CD14-positive monocyte (primary cell): ENCODE measurements at regions not wholly inside any gene's neighbourhood (a gene's known extent, or its start where the extent isn't known, plus 50 kb on each side); places are given as distances from the start of the nearest gene placed in this dataset.

Experiments
- DNase-seq, 3 donors: peaks; one replicate each; pipeline ENCODE4 v3.0.0-alpha.2; 2011 to 2022
- H2AFZ ChIP-seq: 2 replicates; pipeline ENCODE4 v1.6.0; 2012; ENCODE audit warnings: mild to moderate bottlenecking, low read depth, low read length, inconsistent platforms; ENCODE audit not compliant: insufficient read depth, poor library complexity, severe bottlenecking
- H3K27ac ChIP-seq, 2 donors: 1 replicate in 1 of 2; 2 replicates in 1 of 2; pipeline ENCODE4 v1.5.1; 2012 to 2013; ENCODE audit warnings: low read length in 2 of 2, control low read depth in 1 of 2, inconsistent platforms in 1 of 2, low read depth in 1 of 2, mild to moderate bottlenecking in 1 of 2
- H3K27me3 ChIP-seq, 2 donors: one replicate each; pipeline versions ENCODE4 v1.6.0 to v1.6.1; 2011 to 2013; ENCODE audit warnings: low read length in 2 of 2; ENCODE audit not compliant: control insufficient read depth in 2 of 2, insufficient read depth in 2 of 2
- H3K36me3 ChIP-seq, 2 donors: replicated peaks in 1 of 2; 1 replicate in 1 of 2; 2 replicates in 1 of 2; pipeline versions ENCODE4 v1.5.1 to v1.6.1; 2012 to 2013; ENCODE audit warnings: low read length in 2 of 2, control low read depth in 1 of 2, inconsistent platforms in 1 of 2, mild to moderate bottlenecking in 1 of 2; ENCODE audit not compliant: insufficient read depth in 2 of 2, control insufficient read depth in 1 of 2
- H3K4me1 ChIP-seq, 2 donors: 1 replicate in 1 of 2; 2 replicates in 1 of 2; pipeline versions ENCODE4 v1.5.1 to v1.6.1; 2012 to 2013; ENCODE audit warnings: low read length in 2 of 2, control low read depth in 1 of 2, inconsistent platforms in 1 of 2, mild to moderate bottlenecking in 1 of 2, moderate library complexity in 1 of 2; ENCODE audit not compliant: insufficient read depth in 2 of 2, control insufficient read depth in 1 of 2
- H3K4me2 ChIP-seq: replicated peaks from 2 replicates; pipeline ENCODE3; 2012; ENCODE audit warnings: low read length, moderate library complexity, mild to moderate bottlenecking; ENCODE audit not compliant: poor library complexity, severe bottlenecking; ENCODE audit errors: extremely low read depth
- H3K4me3 ChIP-seq, 3 experiments: fragments of 200-600 bp in 1 of 3; sonication (generic) in 1 of 3; replicated peaks in 1 of 3; 1 replicate in 2 of 3; 2 replicates in 1 of 3; pipeline ENCODE4 v1.5.1; 2011 to 2013; ENCODE audit warnings: low read length in 3 of 3, mild to moderate bottlenecking in 3 of 3, control low read depth in 2 of 3, low read depth in 2 of 3, inconsistent platforms in 1 of 3, moderate library complexity in 1 of 3
- H3K79me2 ChIP-seq: 2 replicates; pipeline ENCODE4 v1.6.0; 2012; ENCODE audit warnings: mild to moderate bottlenecking, control low read depth, inconsistent platforms, low read length, moderate library complexity; ENCODE audit not compliant: insufficient read depth
- H3K9ac ChIP-seq: 2 replicates; pipeline ENCODE4 v1.6.0; 2017; ENCODE audit warnings: low read length, mild to moderate bottlenecking; ENCODE audit not compliant: insufficient read depth, poor library complexity, severe bottlenecking
- H3K9me3 ChIP-seq, 2 donors: replicated peaks in 1 of 2; 1 replicate in 1 of 2; 2 replicates in 1 of 2; pipeline versions ENCODE4 v1.5.1 to v1.6.1; 2012 to 2013; ENCODE audit warnings: low read length in 2 of 2, control low read depth in 1 of 2; ENCODE audit not compliant: control insufficient read depth in 1 of 2, insufficient read depth in 1 of 2
- H4K20me1 ChIP-seq: 2 replicates; pipeline ENCODE4 v1.6.0; 2012; ENCODE audit warnings: mild to moderate bottlenecking, low read length, control low read depth, moderate library complexity; ENCODE audit not compliant: insufficient read depth
- H3K27ac Mint-ChIP-seq, 7 donors: one replicate each; pipeline ENCODE4 v1.8.0; 2020; ENCODE audit warnings: mild to moderate bottlenecking in 7 of 7, mixed read lengths in 7 of 7, moderate library complexity in 6 of 7, inconsistent platforms in 2 of 7
- H3K27me3 Mint-ChIP-seq, 3 donors: one replicate each; pipeline ENCODE4 v1.8.0; 2021 to 2022; ENCODE audit warnings: low read depth in 3 of 3, mild to moderate bottlenecking in 3 of 3, mixed read lengths in 3 of 3, moderate library complexity in 3 of 3, inconsistent platforms in 1 of 3
- H3K36me3 Mint-ChIP-seq, 2 donors: one replicate each; pipeline ENCODE4 v1.8.0; 2020; ENCODE audit warnings: mixed read lengths in 2 of 2, inconsistent platforms in 1 of 2, mild to moderate bottlenecking in 1 of 2
- H3K4me1 Mint-ChIP-seq: one replicate; pipeline ENCODE4 v1.8.0; 2020; ENCODE audit warnings: mild to moderate bottlenecking, mixed read lengths
- H3K4me3 Mint-ChIP-seq, 2 donors: one replicate each; pipeline ENCODE4 v1.8.0; 2020; ENCODE audit warnings: mild to moderate bottlenecking in 2 of 2, mixed read lengths in 2 of 2, moderate library complexity in 1 of 2
- H3K9me3 Mint-ChIP-seq, 7 donors: one replicate each; pipeline ENCODE4 v1.8.0; 2020 to 2022; ENCODE audit warnings: mixed read lengths in 7 of 7, mild to moderate bottlenecking in 6 of 7, moderate library complexity in 6 of 7, inconsistent platforms in 2 of 7
- WGBS: methylation state at CpG from one replicate; pipeline ENCODE4 v1.1.5; 2013; ENCODE audit warnings: missing lambda C conversion rate; ENCODE audit not compliant: insufficient coverage; 5-methylcytosine and 5-hydroxymethylcytosine counted together
- intact Hi-C, 2 donors: fragments of 100-400 bp; cut with micrococcal nuclease; formaldehyde crosslinking; loops; one replicate each; pipeline versions ENCODE4 v1.15.0 to v1.15.1; 2023
- TF ChIP-seq, protein P1 (sequence below): fragments of 200-600 bp; IDR thresholded peaks from one replicate; pipeline ENCODE4 v1.8.0; 2022; ENCODE audit warnings: antibody characterized with exemption, mild to moderate bottlenecking

DNA sequence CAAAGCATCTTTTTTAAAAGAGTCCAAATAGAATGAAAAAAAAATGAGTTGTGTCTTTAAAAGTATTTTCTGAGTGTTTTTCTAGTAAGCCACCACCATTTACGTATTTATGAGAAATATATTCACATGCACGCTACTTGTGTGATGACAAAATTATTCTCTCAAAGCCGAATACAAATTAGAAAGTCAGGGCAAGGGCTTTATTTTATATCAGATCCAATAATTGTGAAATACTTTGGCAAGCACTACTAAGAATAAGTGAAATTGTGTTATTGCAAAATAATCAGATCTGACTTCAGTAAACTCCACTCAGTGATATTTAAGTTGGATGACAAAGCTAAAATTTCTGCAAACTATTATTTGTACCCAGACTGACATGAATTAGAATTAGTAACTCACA lies 589.3 kb upstream of the KCNMB2 start:
- H3K9ac ChIP-seq, result no peak overlapping the region
- Mint-ChIP-seq H3K9me3 (peaks cover 0 to 6% (median 2%) of the 10 kb centered on the region in 7 donors), H3K4me1 (peaks cover 42% of the 10 kb centered on the region), H3K4me3 (no peak overlapping the region), H3K36me3 (no peaks in the 10 kb centered on the region), H3K27me3 (no peaks in the 10 kb centered on the region), H3K27ac (peak overlapping the region in 2 of 7 donors; percentile 13 to 50)
- no peaks in the 10 kb centered on the region for H3K27me3 ChIP-seq
- no peaks in the 10 kb centered on the region for H3K9me3 ChIP-seq
- no peak overlapping the region for H2AFZ ChIP-seq
- H3K79me2 ChIP-seq, result no peaks in the 10 kb centered on the region
- H4K20me1 ChIP-seq, result no peaks in the 10 kb centered on the region
- no CpG with 5 or more reads among the region's 3 CpGs for WGBS
- TF ChIP-seq, protein P1, sequence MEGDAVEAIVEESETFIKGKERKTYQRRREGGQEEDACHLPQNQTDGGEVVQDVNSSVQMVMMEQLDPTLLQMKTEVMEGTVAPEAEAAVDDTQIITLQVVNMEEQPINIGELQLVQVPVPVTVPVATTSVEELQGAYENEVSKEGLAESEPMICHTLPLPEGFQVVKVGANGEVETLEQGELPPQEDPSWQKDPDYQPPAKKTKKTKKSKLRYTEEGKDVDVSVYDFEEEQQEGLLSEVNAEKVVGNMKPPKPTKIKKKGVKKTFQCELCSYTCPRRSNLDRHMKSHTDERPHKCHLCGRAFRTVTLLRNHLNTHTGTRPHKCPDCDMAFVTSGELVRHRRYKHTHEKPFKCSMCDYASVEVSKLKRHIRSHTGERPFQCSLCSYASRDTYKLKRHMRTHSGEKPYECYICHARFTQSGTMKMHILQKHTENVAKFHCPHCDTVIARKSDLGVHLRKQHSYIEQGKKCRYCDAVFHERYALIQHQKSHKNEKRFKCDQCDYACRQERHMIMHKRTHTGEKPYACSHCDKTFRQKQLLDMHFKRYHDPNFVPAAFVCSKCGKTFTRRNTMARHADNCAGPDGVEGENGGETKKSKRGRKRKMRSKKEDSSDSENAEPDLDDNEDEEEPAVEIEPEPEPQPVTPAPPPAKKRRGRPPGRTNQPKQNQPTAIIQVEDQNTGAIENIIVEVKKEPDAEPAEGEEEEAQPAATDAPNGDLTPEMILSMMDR, result no peak
- H3K4me1 ChIP-seq, result peaks cover 34 to 49% of the 10 kb centered on the region in 2 donors
- H3K36me3 ChIP-seq, result no peaks in the 10 kb centered on the region
- peak overlapping the region in 1 of 2 donors; percentile 49 for H3K27ac ChIP-seq
- intact Hi-C loops, result no loop called here
- DNase-seq, result peak in 2 of 3 donors; percentile 11 to 60
- peak overlapping the region in 1 of 3 experiments; percentile 6 for H3K4me3 ChIP-seq
- H3K4me2 ChIP-seq, result peak overlapping the region; percentile 37

DNA sequence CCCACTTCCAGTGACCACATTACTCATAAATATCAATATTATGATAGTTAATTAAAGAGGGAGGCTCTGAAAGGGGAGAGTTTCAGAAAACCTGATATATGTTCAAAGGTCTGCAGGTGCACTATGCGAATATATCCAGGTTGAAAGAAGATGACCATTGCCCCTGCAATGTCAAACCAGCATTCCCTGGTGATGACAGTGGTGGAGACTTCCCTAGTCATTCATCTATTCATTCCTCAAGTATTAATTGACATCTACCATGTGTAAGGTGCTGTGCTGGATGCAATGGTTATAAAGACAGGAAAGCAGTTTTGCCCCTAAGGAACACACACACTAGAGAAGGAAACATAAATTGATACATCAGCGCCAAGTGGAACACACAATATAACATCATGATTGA lies 588.3 kb upstream of the KCNMB2 start:
- Mint-ChIP-seq H3K4me3 (no peak overlapping the region), H3K4me1 (peaks cover 42% of the 10 kb centered on the region), H3K27ac (no peak overlapping the region), H3K27me3 (no peaks in the 10 kb centered on the region), H3K9me3 (peaks cover 0 to 8% (median 2%) of the 10 kb centered on the region in 7 donors), H3K36me3 (no peaks in the 10 kb centered on the region)
- intact Hi-C loops, result no loop called here
- TF ChIP-seq, protein P1, result no peak
- no peak for DNase-seq
- H3K36me3 ChIP-seq, result no peaks in the 10 kb centered on the region
- H3K4me1 ChIP-seq, result peaks cover 34 to 49% of the 10 kb centered on the region in 2 donors
- WGBS, result no CpG with 5 or more reads among the region's 2 CpGs
- no peak overlapping the region for H2AFZ ChIP-seq
- H3K9me3 ChIP-seq, result no peaks in the 10 kb centered on the region
- no peak overlapping the region for H3K9ac ChIP-seq
- no peak overlapping the region for H3K4me3 ChIP-seq
- H3K27me3 ChIP-seq, result no peaks in the 10 kb centered on the region
- H3K4me2 ChIP-seq, result no peak overlapping the region
- H4K20me1 ChIP-seq, result no peaks in the 10 kb centered on the region
- H3K27ac ChIP-seq, result no peak overlapping the region
- no peaks in the 10 kb centered on the region for H3K79me2 ChIP-seq
